NCI-H748 treated with DMSO at 0.1 percent for 48 hours (cell line): ENCODE measurements at regions not wholly inside any gene's neighbourhood (a gene's known extent, or its start where the extent isn't known, plus 50 kb on each side); places are given as distances from the start of the nearest gene placed in this dataset.
"Not testable (repeated sequence)": the region's sequence is repeated elsewhere in the genome, so short reads cannot be mapped to it uniquely, and the experiment has no call there.

Experiments
- DNase-seq: peaks from one replicate; lab custom pipeline; 2025; lab: John Stamatoyannopoulos, UW

- DNase-seq: no peak
These were observed 328.2 kb upstream of the COL3A1 start for GRCh38 chr2:188645986-188646385.

- no peak for DNase-seq
These were observed 326.6 kb upstream of the COL3A1 start for GRCh38 chr2:188647430-188648070.

GRCh38 chr2:188659656-188660406 lies 314.3 kb upstream of the COL3A1 start:
- DNase-seq: no peak

GRCh38 chr2:188663301-188663700 lies 310.9 kb upstream of the COL3A1 start:
- DNase-seq: no peak

- no peak for DNase-seq
These were observed 309.8 kb upstream of the COL3A1 start for GRCh38 chr2:188664416-188664815.

- no peak for DNase-seq
These were observed 309.1 kb upstream of the COL3A1 start for GRCh38 chr2:188664951-188665595.

GRCh38 chr2:188665727-188666304 lies 308.4 kb upstream of the COL3A1 start:
- DNase-seq: no peak

GRCh38 chr2:188666503-188666902 lies 307.7 kb upstream of the COL3A1 start:
- DNase-seq: no peak

- no peak for DNase-seq
These were observed 306.0 kb upstream of the COL3A1 start for GRCh38 chr2:188668017-188668680.

- DNase-seq: no peak
These were observed 298.7 kb upstream of the COL3A1 start for GRCh38 chr2:188675391-188676009.

GRCh38 chr2:188676010-188676400 lies 298.2 kb upstream of the COL3A1 start:
- no peak for DNase-seq

- no peak for DNase-seq
These were observed 297.0 kb upstream of the COL3A1 start for GRCh38 chr2:188677142-188677541.

- no peak for DNase-seq
These were observed 295.3 kb upstream of the COL3A1 start for GRCh38 chr2:188678882-188679281.

- DNase-seq: no peak
These were observed 291.3 kb upstream of the COL3A1 start for GRCh38 chr2:188682838-188683237.

- no peak for DNase-seq
These were observed 289.4 kb upstream of the COL3A1 start for GRCh38 chr2:188684795-188685194.

- no peak for DNase-seq
These were observed 281.1 kb upstream of the COL3A1 start for GRCh38 chr2:188693111-188693510.

- DNase-seq: no peak
These were observed 280.4 kb upstream of the COL3A1 start for GRCh38 chr2:188693771-188694170.

GRCh38 chr2:188695953-188696352 lies 278.2 kb upstream of the COL3A1 start:
- no peak for DNase-seq

- DNase-seq: not testable (repeated sequence)
These were observed 276.0 kb upstream of the COL3A1 start for GRCh38 chr2:188698151-188698550.

- no peak for DNase-seq
These were observed 272.3 kb upstream of the COL3A1 start for GRCh38 chr2:188701836-188702235.

GRCh38 chr2:188705191-188705590 lies 269.0 kb upstream of the COL3A1 start:
- DNase-seq: no peak

GRCh38 chr2:188713961-188714360 lies 260.2 kb upstream of the COL3A1 start:
- DNase-seq: no peak
